Endothelial cell of umbilical vein (primary cell): ENCODE measurements at regions not wholly inside any gene's neighbourhood (a gene's known extent, or its start where the extent isn't known, plus 50 kb on each side); places are given as distances from the start of the nearest gene placed in this dataset.
"Not testable (repeated sequence)": the region's sequence is repeated elsewhere in the genome, so short reads cannot be mapped to it uniquely, and the experiment has no call there.

Experiments
- CTCF ChIP-seq, 2 donors: IDR thresholded peaks; 1 replicate in 1 of 2; 2 replicates in 1 of 2; pipeline ENCODE4 v1.5.1; 2011; ENCODE audit warnings: low read length in 2 of 2, mild to moderate bottlenecking in 2 of 2, moderate library complexity in 2 of 2, control low read depth in 1 of 2, inconsistent platforms in 1 of 2, low read depth in 1 of 2; ENCODE audit not compliant: insufficient read depth in 1 of 2; ENCODE audit errors: extremely low read depth in 1 of 2
- POLR2A ChIP-seq: IDR thresholded peaks from 2 replicates; pipeline ENCODE4 v1.6.1; 2012; ENCODE audit warnings: low read depth, mild to moderate bottlenecking, control low read depth, low read length

DNA sequence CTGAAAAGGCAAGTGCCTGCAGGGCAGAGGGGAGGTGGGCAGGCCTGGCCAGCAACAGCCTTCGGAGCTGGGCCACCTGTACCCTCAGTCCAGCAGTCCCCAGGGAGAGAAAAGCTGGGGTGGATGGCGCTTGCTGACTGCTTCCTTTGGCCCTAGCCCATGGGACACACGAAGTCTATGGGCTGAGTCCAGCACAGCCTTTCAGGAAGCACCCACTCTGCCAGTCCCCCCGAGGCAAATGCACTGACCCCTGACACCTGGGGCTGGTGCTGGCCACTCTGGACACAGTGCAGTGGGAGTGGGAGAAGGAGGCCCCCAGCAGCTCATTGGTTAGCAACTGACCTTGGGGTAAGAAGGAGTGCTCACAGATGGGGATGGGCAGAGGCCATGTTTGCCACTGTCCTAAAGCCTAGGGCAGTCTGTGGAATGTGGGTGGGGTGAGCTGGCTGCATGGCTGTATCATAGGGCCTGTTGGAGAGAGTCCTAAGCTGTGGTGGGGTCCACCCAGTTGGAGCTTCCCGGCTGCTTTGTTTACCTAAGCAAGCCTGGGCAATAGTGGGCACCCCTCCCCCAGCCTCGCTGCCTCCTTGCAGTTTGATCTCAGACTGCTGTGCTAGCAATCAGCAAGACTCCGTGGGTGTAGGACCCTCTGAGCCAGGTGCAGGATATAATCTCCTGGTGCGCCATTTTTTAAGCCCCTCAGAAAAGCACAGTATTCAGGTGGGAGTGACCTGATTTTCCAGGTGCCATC, 240.2 kb downstream of the ANKRD30B start:
- not testable (repeated sequence) for TF ChIP-seq CTCF (IDR thresholded peaks at IDR 0.05; ENCODE audit: extremely low read depth in 1 of 2, insufficient read depth in 1 of 2, low read depth in 1 of 2, low read length in 2 of 2); POLR2A
